ENCODE measurements at regions not wholly inside any gene's neighbourhood (a gene's known extent, or its start where the extent isn't known, plus 50 kb on each side); places are given as distances from the start of the nearest gene placed in this dataset.

DNA sequence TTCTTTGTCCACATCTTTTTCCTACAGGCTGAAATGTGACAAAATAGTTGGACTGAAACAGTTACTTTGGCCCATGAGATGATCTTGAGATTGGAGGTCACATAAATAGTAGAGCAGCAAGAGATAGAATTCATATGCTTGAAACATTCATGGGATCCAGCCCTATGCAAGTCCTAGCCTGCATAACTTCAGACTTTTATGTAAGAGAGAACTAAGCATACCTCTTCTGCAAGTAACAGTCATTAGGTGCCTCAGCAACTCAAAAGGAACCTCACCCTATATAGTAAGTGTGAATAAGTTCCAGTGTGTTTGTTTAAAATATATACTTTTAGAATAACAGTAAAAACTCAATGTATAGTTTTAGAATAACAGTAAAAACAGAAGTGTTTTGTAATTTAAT, 138.0 kb upstream of the P2RY1 start:
- DNase-seq (peak in 1 of 3 donors; percentile 11), ATAC-seq (ENCODE audit: insufficient read depth, low FRiP score) (no peak)
- no peaks in the 10 kb centered on the region for H3K36me3 ChIP-seq (ENCODE audit: control insufficient read depth in 4 of 4, insufficient read depth in 4 of 4, low read length in 4 of 4)
- no peaks in the 10 kb centered on the region for H3K4me1 ChIP-seq (ENCODE audit: control insufficient read depth in 5 of 5, insufficient read depth in 5 of 5, low read length in 5 of 5)
- TF ChIP-seq, protein P1, sequence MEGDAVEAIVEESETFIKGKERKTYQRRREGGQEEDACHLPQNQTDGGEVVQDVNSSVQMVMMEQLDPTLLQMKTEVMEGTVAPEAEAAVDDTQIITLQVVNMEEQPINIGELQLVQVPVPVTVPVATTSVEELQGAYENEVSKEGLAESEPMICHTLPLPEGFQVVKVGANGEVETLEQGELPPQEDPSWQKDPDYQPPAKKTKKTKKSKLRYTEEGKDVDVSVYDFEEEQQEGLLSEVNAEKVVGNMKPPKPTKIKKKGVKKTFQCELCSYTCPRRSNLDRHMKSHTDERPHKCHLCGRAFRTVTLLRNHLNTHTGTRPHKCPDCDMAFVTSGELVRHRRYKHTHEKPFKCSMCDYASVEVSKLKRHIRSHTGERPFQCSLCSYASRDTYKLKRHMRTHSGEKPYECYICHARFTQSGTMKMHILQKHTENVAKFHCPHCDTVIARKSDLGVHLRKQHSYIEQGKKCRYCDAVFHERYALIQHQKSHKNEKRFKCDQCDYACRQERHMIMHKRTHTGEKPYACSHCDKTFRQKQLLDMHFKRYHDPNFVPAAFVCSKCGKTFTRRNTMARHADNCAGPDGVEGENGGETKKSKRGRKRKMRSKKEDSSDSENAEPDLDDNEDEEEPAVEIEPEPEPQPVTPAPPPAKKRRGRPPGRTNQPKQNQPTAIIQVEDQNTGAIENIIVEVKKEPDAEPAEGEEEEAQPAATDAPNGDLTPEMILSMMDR (IDR thresholded peaks at IDR 0.05; ENCODE audit: control extremely low read depth, extremely low read depth) = no peak
- H3K27me3 ChIP-seq (ENCODE audit: control insufficient read depth in 3 of 3, insufficient read depth in 3 of 3, low read length in 2 of 3) = no peaks in the 10 kb centered on the region
- no peak overlapping the region for H3K4me3 ChIP-seq
- H3K9ac ChIP-seq (ENCODE audit: insufficient read depth in 1 of 2, low read length in 2 of 2) = no peak overlapping the region
- no peak overlapping the region for H3K27ac ChIP-seq (ENCODE audit: low read depth in 1 of 2, low read length in 1 of 2)
- peaks cover 0 to 3% (median 0%) of the 10 kb centered on the region in 4 donors for H3K9me3 ChIP-seq (ENCODE audit: control insufficient read depth in 4 of 4, insufficient read depth in 3 of 4, low read length in 3 of 4)

- no peak overlapping the region for H3K4me3 ChIP-seq
- ATAC-seq (ENCODE audit: insufficient read depth, low FRiP score) (no peak), DNase-seq (no peak)
- TF ChIP-seq, protein P1 (IDR thresholded peaks at IDR 0.05; ENCODE audit: control extremely low read depth, extremely low read depth) = no peak
- H3K27ac ChIP-seq (ENCODE audit: low read depth in 1 of 2, low read length in 1 of 2) = no peak overlapping the region
- WGBS, 2 donors = 52 to 59% methylated on average over 3 of the region's 3 CpGs
- H3K27me3 ChIP-seq (ENCODE audit: control insufficient read depth in 3 of 3, insufficient read depth in 3 of 3, low read length in 2 of 3) = no peaks in the 10 kb centered on the region
- H3K36me3 ChIP-seq (ENCODE audit: control insufficient read depth in 4 of 4, insufficient read depth in 4 of 4, low read length in 4 of 4) = no peaks in the 10 kb centered on the region
- H3K4me1 ChIP-seq (ENCODE audit: control insufficient read depth in 5 of 5, insufficient read depth in 5 of 5, low read length in 5 of 5) = no peaks in the 10 kb centered on the region
- no peaks in the 10 kb centered on the region for H3K9me3 ChIP-seq (ENCODE audit: control insufficient read depth in 4 of 4, insufficient read depth in 3 of 4, low read length in 3 of 4)
- H3K9ac ChIP-seq (ENCODE audit: insufficient read depth in 1 of 2, low read length in 2 of 2) = no peak overlapping the region
These were observed 131.6 kb upstream of the P2RY1 start for GRCh38 chr3:152703245-152703890.

- Histone ChIP-seq H3K9ac (ENCODE audit: insufficient read depth in 1 of 2, low read length in 2 of 2) (no peak overlapping the region), H3K9me3 (ENCODE audit: control insufficient read depth in 4 of 4, insufficient read depth in 3 of 4, low read length in 3 of 4) (no peaks in the 10 kb centered on the region), H3K27me3 (ENCODE audit: control insufficient read depth in 3 of 3, insufficient read depth in 3 of 3, low read length in 2 of 3) (no peaks in the 10 kb centered on the region), H3K36me3 (ENCODE audit: control insufficient read depth in 4 of 4, insufficient read depth in 4 of 4, low read length in 4 of 4) (no peaks in the 10 kb centered on the region), H3K27ac (ENCODE audit: low read depth in 1 of 2, low read length in 1 of 2) (no peak overlapping the region), H3K4me3 (no peak overlapping the region), H3K4me1 (ENCODE audit: control insufficient read depth in 5 of 5, insufficient read depth in 5 of 5, low read length in 5 of 5) (no peaks in the 10 kb centered on the region)
- WGBS, 2 donors = 68 to 69% methylated on average over 4 of the region's 4 CpGs
- TF ChIP-seq, protein P1 (IDR thresholded peaks at IDR 0.05; ENCODE audit: control extremely low read depth, extremely low read depth) = no peak
- ATAC-seq (ENCODE audit: insufficient read depth, low FRiP score) = no peak
- peak in 1 of 3 donors; percentile 7 for DNase-seq
These were observed 127.8 kb upstream of the P2RY1 start for GRCh38 chr3:152706991-152707713.

Measured in lung (tissue), 11 donors.